HG03135 (cell line): ENCODE measurements at regions not wholly inside any gene's neighbourhood (a gene's known extent, or its start where the extent isn't known, plus 50 kb on each side); places are given as distances from the start of the nearest gene placed in this dataset.
"Not testable (repeated sequence)": the region's sequence is repeated elsewhere in the genome, so short reads cannot be mapped to it uniquely, and the experiment has no call there.

Experiments
- ATAC-seq: cut with Tn5 transposase; IDR thresholded peaks from one replicate; pipeline ENCODE4 v1.9.1; 2021; ENCODE audit warnings: mild to moderate bottlenecking, moderate library complexity; ENCODE audit not compliant: unreplicated experiment

DNA sequence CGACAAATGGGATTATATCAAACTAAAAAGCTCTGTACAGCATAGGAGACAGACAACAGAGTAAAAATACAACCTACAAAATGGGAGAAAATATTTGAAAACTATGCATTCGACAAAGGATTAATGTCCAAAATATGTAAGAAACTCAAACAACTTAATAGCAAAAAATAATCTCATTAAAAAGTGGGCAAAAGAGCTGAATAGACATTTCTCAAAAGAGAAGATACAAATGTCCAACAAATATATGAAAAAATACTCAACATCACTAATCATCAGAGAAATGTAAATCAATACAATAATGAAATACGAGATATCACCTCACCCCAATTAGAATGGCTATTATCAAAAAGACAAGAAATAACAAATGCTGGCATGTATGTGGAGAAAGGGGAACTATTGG is 272.9 kb downstream of the KLHL13 start:
- no peak for ATAC-seq

DNA sequence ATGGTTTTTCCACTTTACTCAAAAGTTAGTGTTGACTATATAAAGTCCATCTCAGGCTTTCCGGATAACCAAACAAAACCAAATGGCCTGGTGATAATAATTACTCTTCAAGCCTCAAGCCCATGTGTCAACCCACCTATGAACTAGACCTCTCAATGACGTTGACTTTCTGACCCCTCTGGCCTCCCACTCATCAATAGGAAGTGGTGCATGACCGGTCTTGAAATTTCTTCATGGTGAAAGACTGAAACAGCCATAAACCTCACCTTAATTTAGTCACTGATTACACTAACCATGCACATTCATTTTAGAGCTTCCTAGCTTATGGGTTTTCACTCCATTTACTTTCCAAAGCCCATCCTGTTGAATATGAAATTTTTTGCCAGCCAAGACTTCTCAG is 276.0 kb downstream of the KLHL13 start:
- ATAC-seq = no peak

DNA sequence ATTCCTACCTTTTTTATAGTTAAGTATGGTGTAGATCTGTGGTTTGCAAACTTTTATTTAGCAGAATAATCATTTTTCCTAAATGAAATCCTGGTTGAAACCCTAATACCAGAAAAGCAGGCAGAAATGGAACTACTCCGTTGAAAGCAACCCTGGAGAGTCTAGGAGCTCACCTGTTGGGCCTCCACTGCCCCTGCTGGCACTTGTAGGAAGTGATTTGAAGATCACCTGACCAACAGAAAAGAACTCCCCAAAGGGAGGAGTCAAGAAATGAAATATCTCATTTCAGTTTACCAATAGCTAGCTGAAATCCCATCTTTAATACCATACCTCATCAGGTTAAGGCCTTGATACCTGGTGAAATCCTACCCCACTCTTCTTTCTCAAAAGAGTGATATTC is 277.1 kb downstream of the KLHL13 start:
- no peak for ATAC-seq

DNA sequence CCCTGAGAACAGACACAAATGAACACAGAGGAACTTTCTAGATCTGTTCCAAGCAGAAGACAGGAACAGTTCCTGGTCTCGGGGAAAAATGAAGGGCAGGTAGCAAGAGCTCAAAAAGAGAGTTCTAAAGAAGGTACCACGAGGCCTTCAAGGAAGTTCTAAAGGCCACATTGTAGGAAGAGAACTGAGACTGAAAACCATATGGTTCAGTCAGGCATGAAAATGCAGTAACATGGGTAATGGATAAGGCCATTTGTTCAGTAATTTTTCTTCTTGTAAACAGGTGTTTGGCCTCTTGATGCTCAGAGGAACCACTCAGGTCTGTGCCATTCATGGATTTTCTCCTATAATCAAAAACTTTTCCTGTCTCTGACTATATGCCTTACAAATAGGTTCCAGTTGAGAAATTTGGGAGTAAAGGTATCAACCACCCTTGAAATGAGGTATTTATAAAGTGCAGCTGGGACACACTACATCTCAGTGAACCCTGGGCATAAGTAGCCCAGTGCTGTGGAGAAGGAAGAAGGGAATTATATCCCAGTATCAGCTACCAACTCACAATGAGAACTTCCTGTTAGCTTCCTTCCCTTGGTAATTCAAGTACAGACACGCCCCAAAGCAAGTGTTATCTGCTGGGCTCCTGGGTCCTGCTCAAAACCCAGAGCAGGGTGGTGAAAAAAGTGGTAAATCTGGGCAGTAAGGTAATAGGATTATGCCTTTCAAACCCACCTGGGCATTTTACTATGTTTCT is 277.9 kb downstream of the KLHL13 start:
- ATAC-seq = no peak

DNA sequence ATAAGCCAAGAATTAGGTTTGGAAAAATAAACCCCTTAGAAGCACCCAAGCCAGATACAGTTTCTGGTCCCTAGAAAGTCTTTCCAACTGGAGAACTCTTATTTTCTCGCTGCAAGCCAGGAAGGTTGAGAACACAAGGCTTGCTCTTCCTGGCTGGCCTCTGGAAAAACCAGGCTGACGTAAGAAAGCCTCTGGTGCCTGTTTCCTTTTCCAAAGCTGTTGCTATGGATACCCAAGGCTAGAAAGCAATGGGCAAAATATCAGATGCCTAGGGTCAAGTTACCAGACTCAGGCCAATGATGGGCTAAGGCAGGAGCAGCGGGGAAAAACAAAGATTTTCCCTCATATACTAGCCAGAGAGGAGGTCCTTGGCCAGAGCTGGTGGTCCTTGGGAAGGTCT is 281.6 kb downstream of the KLHL13 start:
- no peak for ATAC-seq

DNA sequence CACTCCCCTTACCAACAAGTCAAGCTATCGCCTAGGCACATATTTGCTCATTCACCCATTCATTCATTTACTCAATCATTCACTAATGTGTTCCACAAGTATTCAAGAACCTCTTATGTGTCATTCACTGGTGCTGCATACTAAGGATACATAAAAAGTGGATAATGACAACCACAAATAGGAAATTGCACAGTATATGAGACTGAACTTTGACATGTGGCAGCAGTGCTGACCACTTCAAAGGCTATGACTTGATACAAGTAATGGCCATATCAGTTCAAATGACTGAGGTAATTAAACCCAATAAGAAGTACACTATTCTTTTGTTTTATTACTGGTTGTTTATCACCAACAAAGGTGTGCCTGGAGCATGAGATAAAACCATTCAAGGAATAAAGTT is 282.5 kb downstream of the KLHL13 start:
- ATAC-seq = no peak

DNA sequence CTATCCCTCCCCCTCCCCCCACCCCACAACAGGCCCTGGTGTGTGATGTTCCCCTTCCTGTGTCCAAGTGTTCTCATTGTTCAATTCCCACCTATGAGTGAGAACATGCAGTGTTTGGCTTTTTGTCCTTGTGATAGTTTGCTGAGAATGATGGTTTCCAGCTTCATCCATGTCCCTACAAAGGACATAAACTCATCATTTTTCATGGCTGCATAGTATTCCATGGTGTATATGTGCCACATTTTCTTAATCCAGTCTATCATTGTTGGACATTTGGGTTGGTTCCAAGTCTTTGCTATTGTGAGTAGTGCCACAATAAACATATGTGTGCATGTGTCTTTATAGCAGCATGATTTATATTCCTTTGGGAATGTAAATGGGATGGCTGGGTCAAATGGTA is 295.1 kb downstream of the KLHL13 start:
- ATAC-seq = not testable (repeated sequence)

DNA sequence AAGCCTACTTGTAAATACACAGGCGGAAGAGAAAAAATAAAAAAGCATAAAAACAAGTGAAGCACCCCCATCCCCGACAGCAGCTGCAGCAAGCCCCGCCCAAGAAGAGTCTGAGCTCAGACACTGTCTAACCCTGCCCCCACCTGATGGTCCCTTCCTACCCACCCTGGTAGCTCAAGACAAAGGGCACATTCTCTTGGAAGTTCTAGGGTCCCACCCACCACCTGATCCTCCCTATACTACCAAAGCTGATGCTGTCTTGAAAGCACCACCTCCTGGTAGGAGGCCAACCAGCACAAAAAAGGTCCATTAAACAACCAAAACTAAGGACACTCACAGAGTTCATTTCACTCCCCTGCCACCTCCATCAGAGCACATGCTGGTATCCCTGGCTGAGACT is 308.2 kb downstream of the KLHL13 start:
- no peak for ATAC-seq

DNA sequence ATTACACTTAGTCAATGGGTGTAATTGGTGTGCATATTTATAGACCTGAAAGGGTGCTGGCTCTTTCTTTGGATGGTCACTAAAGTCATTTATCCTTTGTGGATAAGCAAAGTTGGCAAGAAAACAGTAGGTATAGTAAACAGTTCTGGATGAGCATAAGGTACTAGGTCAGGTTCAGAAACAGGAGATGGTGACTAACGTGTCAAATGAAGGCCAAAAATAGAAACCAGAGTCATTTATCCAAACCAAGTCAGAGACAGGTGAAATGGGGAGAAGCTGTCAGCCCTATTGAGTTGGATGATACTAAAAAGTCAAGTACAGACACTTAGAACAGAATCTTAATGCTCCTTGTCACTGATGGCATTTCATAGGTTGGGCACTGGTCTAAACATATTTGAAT is 313.1 kb downstream of the KLHL13 start:
- no peak for ATAC-seq

DNA sequence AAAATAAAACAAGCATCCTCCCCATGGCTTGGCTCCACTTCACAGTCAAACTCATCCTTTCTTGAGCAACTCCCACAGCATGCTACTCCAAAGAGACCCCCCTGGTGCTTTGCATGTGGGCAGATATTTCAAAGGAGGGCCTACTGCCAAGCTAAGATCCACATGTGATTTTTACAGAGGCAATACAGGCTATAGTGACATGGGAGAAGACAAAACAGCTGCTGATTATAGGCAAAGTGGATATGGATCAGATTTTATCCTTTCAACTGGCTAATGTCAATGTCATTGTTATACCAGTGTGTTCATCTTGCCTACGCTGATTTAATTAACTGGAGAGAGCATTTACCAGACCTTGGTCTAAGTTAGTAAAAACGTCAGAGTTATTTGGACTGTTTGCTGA is 328.3 kb downstream of the KLHL13 start:
- ATAC-seq = no peak

DNA sequence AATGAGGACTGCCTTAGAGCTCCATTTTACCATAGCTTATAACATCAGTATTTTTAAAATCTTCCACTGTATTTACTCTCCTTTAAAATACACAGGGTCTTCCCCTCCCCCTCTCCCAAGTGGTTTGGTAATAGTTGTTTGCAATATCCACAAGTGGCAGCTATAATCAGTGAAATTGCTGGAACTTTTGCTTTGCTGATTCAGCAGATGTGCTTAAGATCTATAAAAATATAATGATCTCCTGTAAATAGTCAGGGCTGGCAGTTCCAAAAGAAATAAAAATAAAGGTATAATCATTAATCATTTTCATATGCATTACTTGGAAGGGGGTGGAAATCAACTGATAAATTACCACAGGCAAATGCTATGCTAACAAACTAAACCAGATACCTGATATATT is 345.2 kb downstream of the KLHL13 start:
- no peak for ATAC-seq

DNA sequence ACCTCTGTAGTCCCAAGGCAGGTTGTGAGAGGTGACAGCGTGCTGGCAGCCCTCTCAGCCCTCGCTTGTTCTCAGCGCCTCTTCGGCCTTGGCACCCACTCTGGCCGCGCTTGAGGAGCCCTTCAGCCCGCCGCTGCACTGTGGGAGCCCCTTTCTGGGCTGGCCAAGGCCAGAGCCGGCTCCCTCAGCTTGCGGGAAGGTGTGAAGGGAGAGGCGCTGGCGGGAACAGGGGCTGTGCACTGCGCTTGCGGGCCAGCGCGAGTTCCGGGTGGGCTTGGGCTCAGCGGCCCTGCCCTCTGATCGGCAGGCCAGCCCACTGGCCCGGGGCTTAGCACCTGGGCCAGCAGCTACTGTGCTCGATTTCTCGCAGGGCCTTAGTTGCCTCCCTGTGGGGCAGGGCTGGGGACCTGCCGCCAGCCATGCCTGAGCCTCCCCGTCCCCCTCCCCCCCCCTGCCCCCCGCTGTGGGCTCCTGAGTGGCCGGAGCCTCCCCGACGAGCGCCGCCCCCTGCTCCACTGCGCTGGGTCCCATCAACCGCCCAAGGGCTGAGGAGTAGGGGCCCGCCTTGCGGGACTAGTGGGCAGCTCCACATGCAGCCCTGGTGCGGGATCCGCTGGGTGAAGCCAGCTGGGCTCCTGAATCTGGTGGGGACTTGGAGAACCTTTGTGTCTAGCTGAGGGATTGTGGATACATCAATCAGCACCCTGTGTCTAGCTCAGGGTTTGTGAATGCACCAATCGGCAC is 347.6 kb downstream of the KLHL13 start:
- no peak for ATAC-seq

DNA sequence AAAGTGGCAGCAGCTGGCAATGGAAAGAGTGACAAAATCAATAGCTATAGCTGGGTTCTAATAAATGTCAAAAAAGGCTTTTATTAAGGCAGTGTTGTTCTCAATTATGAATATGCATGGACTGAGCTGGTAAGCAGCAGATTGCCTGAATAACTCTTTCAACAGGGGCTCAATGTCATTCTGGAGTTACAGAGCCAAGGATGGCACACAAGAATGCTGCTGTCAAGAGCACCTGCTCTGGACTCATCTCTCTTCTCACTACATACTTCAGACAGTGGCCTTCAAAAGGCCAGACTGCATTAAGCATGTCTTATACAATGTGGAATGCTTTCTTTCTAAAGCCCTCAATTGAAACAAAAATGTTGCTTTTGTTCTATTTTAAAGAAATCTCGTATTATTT is 351.4 kb downstream of the KLHL13 start:
- ATAC-seq = no peak

DNA sequence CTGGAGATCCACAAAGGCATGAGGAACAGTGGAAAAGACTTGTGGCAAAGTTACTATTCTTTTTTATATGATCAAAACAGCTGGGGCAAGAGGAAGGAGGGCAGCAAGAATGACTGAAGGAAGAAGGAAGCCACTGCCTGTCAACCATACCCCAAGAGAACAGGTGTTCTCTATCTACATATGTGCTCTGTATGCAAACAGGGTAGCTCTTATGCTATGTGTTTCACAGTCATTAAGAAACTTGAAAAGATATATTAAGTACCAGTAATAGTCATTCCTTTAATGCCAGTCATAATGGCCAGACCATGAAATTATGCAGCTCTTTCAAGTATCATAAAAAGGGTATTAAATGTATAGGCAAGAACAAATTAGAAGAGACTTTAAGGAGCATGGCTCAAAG is 363.9 kb downstream of the KLHL13 start:
- peak; percentile 67 for ATAC-seq

DNA sequence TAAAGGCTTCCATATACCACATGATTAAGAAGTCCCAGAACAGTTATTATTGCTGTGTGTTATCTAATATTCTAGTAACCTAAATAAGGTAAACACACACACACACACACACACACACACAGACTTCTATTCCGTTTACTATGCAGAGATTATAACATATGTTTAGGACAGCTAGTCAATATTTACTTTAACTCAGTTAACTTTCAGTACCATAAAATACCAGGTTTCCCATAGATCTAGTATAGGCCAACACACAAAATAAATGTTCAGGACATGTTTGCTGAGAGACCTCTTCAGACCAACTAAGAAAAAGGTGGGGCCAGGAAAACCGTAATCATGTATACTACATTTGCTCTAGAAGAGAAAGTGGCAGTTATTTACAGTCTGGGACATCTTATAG is 365.5 kb downstream of the KLHL13 start:
- no peak for ATAC-seq

DNA sequence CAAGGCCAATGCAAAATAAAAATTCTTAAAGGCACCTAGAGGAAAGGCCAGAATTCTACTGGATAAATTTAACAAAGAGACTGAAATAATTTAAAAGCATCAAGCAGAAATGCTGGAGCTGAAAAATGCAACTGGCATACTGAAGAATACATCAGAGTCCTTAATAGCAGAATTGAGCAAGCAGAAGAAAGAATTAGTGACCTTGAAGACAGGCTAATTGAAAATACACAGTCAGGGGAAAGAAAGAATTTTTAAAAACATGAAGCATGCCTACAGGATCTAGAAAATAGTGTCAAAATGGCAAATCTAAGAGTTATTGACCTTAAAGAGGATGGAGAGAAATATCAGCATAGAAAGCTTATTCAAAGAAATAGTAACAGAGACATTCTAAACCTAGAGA is 371.7 kb downstream of the KLHL13 start:
- ATAC-seq = no peak

DNA sequence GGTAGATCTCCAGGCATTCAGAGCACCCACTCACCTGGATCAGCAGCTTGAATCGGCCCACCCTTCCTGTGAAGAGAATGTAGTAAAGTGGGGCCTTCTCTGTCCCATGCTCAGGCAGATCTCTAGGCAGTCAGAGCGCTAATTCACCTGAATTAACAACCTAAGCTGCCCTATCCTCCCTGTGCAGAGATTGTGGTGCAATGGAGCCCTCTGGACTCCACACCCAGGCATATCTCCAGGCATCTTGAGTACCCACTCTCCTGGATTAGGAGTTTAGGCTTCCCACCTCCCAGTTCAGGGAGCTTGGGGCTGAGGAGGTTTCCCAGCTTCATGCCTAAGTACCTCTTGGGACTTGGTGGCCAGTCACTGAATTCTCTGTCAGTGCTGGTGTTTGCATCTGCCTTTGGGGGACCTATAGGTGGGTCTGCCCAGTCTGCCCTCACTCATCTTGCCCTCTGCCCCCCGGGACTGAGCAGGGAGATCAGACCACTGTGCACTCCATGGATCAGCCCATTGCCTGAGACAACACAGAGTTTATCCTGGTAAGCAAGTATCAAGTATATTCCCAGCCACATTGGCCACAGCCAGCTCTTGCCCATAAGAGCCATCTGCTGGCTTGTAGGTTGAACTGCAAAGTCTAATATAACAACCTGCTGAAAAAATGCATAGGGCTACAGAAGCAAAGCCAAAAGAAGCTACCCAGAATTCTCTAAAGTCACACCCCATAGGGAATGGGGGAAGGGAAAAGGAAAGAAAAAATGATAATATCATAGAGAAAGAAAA is 372.9 kb downstream of the KLHL13 start:
- ATAC-seq = no peak

DNA sequence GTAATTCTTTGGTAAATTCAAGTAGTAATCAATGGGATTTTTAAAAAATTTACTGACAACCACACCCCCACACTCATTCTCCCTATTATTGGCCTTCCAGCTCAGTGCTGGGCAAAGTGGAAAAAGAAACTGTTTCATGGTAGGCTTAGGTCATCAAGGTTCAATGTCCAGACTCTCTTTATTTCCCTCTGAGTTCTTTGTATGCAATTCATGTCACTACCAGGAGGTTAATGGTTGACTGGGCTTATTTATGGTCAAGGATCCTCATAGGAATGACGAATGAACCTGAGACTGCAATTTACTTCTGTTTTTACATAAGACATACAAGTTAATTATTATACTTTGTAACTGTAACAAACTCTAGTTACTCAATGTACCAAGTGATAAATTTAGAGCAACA is 403.2 kb downstream of the KLHL13 start:
- ATAC-seq = no peak

DNA sequence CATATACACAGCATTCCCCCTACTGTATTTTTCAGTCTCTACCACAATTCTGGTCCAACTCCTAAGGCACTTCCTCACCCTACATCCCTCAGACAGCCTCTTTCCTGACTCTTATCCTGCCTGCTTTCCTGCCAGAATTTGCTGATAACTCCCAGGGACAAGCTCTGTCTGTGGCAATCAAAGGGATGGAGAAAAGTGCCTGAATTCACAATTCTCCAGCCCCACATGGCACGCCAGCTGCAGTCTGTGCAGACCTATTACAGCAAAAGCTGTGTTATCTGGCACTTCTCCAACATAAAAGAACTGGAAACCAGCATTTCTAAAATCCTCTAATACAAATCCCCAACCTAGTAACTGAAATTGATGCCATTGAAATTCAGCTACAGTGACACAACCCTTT is 404.8 kb downstream of the KLHL13 start:
- no peak for ATAC-seq

DNA sequence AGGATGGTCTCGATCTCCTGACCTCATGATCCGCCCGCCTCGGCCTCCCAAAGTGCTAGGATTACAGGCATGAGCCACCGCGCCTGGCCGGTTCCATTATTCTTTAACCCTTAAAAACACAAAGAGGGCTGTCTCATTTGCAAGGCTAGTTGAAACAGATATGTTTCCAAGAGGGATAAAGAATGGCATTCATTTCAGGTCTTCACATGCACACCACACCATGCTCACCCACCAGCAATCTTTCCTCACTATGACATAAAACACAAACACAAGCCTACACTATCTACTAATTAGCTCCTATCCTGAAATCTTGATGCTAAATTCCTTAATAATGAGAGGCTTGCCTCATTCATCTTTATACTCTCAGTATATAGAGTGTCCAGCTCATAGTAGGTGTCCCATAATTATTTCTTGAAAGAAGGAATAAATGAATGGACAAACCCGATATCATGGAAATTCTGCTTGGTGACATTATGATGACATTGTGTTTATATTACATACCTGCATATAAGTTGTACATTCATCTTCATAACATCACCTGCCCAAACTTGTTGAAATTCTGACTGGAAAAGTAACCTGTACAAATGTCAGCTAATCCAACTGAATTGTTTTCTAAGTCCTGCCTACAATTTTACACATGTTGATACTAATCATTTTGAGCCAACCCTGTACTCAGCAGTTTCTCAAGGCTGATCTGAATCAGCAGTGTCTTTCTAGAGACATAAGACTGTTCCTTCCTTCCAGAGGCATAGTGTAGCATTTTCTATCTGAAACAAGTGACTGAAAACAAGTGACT is 408.5 kb downstream of the KLHL13 start:
- ATAC-seq = no peak

DNA sequence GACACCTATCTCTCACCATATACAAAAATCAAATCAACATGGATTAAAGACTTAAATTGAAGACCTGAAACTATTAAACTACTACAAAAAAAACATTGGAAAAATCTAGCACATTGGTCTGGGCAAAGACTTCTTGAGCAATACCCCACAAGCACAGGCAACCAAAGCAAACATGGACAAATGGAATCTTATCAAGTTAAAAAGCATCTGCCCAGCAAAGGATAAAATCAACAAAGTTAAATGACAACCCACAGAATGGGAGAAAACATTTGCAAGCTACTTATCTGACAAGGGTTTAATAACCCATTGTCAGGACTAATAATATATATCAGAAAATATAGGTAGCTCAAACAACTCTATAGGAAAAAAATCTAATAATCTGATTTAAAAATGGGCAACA is 415.6 kb downstream of the KLHL13 start:
- ATAC-seq = no peak
